ENCODE measurements at regions not wholly inside any gene's neighbourhood (a gene's known extent, or its start where the extent isn't known, plus 50 kb on each side); places are given as distances from the start of the nearest gene placed in this dataset.
"Not testable (repeated sequence)": the region's sequence is repeated elsewhere in the genome, so short reads cannot be mapped to it uniquely, and the experiment has no call there.

- no peak for DNase-seq
Observed at GRCh38 chr6:122140031-122140430, 259.4 kb upstream of the HSF2 start.

- DNase-seq: no peak
Observed at GRCh38 chr6:122141246-122141645, 258.2 kb upstream of the HSF2 start.

DNA sequence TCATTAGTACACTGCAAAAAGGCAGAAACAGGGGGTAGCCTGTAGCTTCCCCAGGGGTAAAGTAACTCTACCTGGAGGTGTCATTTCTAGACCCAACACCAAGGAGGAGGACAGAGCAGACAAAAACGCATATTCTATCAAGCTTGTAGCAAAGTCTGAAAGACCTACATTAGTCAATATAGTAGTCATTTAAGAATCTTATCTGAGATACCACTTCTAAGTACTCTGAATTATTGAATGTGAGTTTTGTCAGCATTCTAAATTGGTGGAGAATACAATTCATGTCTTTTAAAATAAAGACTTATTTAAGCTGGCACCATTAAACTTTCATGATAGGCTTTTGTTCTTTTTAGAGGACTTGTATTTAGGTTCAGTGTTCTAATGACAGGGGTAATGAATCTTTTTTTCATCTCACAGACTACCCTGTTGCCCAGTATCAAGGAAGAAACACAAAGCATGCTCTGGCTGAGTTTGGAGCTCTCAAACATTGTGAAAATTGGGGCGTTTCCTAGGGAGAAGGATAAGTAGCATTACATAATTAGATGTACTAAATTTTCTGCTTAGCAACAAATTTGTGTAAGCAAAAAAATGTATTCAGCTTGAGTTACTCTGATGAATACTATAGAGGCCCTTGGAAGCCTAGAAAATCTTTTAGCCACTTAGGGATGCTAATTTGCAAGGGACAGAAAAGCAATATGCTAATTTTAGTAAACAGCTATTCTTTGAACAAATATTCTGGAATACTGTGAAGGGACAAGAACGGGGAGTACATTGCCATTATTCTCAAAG lies 255.4 kb upstream of the HSF2 start:
- no peak for DNase-seq

DNA sequence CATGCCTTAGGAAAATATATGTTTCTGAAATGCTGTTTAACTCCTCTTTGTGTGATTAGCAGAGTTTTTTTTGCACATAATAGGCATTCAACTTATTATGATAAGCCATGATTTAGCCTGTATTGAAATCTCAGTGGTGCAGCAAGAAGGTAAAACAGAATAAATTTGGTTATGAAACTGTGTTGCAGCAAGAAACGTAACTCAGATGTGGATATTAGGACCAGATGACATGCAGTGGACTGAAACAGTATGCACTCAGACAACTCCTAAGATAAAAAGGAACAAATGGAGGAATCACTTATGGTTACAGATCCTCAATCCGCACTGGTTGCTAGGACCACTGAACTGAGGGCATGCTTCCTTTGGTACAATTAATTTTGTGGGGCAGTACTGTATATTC lies 254.2 kb upstream of the HSF2 start:
- no peak for DNase-seq

DNA sequence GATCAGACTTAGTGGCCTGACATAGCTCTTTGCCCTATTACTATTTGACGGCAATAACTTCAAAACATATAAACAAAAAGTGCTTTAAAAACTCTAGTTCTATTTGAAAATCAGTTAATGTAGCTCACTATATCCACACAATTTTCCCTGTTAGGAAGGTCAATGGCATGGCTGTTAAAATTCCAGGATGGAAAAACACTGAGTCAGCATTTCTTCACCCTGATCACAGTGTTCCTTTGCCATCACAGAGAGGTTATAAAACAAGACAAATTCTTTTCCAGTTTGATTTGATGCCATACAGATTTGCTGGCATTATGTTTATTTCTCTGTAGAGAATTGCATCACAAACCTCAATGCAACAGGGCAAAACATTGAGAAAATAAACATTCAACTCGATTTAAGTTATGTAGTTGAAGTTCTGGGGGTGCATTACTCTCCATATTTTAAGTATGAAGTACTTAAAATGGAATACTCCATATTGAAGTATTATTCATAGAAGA lies 253.7 kb upstream of the HSF2 start:
- DNase-seq: no peak

GRCh38 chr6:122147291-122147690 lies 252.2 kb upstream of the HSF2 start:
- DNase-seq: no peak

- DNase-seq: no peak
Observed at GRCh38 chr6:122151066-122151465, 248.4 kb upstream of the HSF2 start.

DNA sequence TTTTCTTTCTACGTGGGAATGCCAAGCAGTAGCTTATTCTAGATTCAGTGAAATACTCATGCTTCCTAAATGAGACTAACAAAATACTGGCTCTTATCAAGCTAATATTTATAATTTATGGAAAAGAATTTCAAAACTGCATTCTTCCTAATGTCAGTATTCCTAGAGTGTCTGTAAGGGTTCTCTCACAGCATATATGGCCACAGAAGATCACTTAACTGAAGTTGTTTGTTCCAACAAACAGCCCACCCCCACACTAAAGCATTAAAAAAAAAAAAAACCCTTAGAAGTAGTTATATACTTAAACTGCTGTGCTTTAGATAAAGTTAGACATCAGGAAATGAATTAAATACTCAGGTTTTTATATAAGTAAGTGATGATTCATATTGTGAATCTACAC lies 247.7 kb upstream of the HSF2 start:
- DNase-seq: no peak

DNA sequence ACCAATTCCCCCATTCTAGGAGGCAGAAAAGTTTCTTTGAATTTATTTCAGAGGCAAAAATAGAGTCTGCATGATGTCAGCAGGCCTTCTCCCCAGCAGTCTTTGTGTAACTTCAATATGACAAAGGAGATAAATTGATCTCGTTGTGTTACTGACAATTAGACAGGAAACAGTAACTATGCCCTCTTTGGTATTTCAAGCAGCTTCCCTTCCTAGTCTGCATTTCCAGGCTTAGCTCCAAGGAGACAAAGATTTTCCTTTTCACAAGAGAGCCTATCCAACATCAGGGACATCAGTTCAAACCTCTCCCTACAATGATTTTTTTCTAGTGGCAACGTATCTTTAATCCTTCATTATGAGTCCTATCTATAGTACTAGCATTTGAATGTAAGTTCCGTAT lies 245.9 kb upstream of the HSF2 start:
- DNase-seq: no peak

GRCh38 chr6:122154155-122154554 lies 245.3 kb upstream of the HSF2 start:
- no peak for DNase-seq

DNA sequence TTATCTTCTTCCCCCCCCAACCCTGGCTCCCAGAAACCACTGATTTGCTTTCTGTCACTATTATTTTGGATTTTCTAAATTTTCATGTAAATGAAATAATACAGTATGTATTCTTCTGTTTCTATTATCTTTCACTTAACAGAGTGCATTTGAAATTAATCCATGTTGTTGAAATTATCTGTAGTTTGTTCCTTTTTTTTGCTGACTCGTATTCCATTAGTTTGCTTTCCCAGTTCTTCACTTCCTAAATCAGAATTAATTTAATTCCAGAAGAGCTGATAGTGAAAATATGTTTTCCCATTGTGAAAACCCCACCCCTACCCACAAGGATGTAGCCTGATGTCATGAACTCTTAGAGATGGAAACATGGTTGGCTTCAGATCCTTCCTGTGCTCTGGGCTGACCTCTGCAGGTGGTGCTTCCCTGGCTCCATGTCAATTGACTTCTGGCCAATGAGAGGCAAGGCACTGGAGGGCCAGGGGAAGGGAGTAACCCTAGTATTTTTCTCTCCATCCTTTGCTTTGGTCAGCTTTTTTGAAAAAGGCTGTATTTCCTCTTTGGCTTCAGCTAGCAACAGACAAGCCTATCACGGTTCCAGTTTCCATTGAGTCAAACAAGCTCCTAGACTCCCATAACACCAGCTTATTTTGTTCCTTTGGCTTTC lies 244.4 kb upstream of the HSF2 start:
- DNase-seq: no peak

DNA sequence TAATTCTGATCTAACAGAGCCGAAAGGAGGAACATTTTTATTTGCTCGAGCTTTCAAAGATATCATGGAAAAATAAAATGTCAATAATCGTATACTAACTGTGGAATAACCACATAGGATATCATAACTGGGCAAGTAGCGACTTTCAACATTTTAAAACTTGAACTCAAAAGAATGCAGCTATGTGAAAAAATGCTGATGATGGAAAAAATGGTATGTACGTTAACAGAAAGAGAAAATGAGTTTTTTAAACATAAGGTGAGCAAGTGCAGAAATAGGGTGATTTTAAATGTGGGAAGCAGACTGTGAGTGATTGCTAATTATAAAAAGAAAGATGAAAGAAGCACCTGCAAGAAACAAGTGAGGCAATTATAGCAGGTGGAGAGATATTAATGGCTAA lies 238.3 kb upstream of the HSF2 start:
- DNase-seq: no peak

DNA sequence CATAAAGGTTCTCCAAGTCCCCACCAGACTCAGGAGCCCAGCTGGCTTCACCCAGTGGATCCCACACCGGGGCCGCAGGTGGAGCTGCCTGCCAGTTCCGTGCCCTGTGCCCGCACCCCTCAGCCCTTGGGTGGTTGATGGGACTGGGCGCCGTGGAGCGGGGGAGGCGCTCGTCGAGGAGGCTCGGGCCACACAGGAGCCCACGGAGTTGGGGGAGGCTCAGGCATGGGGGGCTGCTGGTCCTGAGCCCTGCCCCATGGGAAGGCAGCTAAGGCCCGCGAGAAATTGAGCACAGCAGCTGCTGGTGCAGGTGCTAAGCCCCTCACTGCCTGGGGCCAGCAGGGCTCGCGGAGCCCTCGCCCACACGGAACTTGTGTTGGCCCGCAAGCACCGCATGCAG lies 234.4 kb upstream of the HSF2 start:
- DNase-seq: no peak

- no peak for DNase-seq
Observed at GRCh38 chr6:122170274-122170673, 229.2 kb upstream of the HSF2 start.

DNA sequence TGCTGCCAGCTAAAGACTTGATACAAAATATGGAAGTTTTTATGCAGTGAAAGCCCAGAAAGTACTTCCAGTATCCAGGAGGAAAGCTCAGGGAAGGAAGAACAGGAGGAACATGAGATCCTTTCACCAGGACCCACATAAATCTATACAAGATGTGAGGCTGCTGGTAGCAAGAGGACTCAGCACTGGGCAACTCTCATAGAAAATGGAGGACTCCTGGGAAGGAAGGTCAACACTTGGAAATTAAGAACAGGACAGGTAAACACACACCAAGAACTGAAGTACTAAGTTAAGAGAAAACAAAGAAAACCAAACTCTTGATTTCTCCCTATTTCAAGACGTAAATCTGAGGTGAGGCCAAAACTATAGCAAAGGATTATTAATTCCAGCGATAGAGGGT lies 220.5 kb upstream of the HSF2 start:
- no peak for DNase-seq

DNA sequence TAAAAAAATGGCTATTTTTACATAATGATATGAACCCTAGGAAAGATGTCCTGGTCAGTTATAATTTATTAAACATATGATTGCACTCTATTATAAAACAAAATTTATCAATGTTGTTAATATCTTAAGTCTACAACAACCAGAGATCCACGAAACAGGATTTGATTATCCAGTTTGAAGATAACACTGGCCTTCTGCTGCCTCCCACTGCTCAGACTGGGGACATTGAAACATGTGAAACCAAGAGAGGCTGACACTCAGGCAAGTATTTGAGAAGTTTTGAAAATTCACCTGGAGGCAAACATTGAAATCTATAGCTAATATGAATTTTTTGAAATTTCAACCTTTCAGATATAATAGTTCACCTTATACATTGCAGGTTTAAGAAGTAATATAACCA lies 219.3 kb upstream of the HSF2 start:
- DNase-seq: no peak

GRCh38 chr6:122182061-122182460 lies 217.4 kb upstream of the HSF2 start:
- DNase-seq: no peak

GRCh38 chr6:122184401-122184827 lies 215.0 kb upstream of the HSF2 start:
- DNase-seq: no peak

DNA sequence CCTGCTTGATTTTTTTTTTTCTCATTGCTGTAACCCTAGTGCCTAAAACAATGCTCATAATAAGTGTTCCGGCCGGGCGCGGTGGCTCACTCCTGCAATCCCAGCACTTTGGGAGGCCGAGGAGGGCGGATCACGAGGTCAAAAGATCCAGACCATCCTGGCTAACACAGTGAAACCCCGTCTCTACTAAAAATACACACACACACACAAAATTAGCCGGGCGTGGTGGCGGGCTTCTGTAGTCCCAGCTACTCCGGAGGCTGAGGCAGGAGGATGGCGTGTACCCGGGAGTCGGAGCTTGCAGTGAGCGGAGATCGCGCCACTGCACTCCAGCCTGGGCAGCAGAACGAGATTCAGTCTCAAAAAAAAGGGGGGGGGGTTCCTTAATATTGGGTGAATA lies 214.0 kb upstream of the HSF2 start:
- DNase-seq: not testable (repeated sequence)

DNA sequence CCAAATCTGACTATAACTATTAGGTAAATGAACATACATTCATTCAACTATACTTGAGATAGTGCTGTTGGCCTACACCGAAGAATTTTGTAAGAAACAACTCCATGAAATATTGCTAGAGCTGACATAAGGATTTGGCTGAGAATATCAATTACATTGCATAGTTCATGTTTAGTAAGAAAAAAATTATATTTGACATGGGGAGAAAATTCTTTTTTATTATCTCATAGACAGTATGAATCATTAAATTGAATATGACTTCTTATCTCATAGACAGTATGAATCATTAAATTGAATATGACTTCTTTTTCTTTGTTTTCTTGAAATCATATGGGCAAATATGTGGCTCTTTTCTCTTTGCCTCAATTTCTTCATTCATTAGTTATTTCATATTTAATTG lies 212.3 kb upstream of the HSF2 start:
- DNase-seq: no peak

DNA sequence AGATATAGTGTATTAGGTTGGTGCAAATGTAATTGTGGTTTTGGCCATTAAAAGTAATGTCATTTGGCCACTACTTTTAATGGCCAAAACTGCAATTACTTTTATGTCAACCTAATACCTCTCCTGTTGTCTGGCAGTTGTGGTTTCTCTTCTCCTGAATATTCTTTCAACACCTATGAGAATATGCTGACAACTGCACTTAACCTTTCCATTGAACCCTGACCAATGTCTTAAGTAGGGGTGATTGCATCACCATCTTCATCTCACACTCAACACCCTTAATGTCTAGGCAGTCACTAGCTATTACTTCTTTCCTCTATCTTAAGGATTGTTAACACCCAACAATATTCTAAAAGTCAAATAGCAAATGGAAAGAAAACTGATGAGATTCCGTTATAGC lies 200.5 kb upstream of the HSF2 start:
- DNase-seq: no peak

DNA sequence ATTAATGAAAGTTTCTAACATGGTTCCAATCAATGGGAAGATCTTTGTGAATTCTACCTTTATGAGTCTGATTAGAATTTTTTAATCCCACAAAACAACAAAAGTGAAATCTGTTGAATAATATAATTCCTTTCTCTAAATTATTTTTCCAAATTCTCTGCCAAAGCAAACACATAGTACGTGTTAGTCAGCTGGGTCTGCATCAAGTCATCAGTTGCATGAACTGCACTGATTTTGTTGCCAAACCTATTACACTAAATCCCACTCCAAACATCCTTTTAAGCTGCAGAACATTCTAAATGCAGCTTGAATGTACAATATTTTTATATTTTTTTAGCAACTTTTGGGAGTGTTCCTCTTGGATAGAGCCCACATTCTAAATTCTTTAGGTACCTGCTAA lies 199.0 kb upstream of the HSF2 start:
- no peak for DNase-seq

- no peak for DNase-seq
Observed at GRCh38 chr6:122202576-122203137, 196.8 kb upstream of the HSF2 start.

DNA sequence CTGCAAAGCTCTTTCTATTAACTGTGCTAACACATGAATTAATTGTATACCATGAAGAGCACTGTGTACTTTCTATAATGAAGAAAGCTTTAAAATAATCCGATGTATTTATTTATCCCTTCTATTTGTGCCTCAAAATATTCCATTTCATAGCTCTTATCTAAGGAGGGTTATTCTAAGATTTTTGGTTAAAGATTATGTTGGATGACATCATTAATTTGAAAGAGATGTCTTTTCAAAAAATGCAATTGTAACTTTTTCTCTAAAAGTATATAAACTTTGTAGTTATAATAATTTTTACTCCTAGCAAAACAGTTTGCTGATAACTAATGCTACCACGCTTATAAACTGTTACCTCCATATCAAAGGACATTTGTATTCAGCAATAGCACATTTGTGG lies 192.4 kb upstream of the HSF2 start:
- no peak for DNase-seq

Measured in NK-92 treated with Interleukin-12 subunit alpha and Interleukin-12 subunit beta, amount 100 ng/mL, for 24 hours (cell line).